Neural progenitor cell (in vitro differentiated cells): ENCODE measurements at regions not wholly inside any gene's neighbourhood (a gene's known extent, or its start where the extent isn't known, plus 50 kb on each side); places are given as distances from the start of the nearest gene placed in this dataset.

Source experiments
- DNase-seq: peaks from one replicate; pipeline ENCODE4 v3.0.0-alpha.2; 2016; ENCODE audit warnings: low spot score
- H2AFZ ChIP-seq: fragments of 200-600 bp; sonication (generic); replicated peaks from 2 replicates; pipeline ENCODE4 v1.6.1; 2016; ENCODE audit warnings: antibody characterized with exemption
- H3F3A ChIP-seq: fragments of 200-600 bp; sonication (generic); 2 replicates; pipeline ENCODE4 v1.6.1; 2016; ENCODE audit warnings: antibody characterized with exemption, low read depth
- H3K27ac ChIP-seq: fragments of 200-600 bp; sonication (generic); 2 replicates; pipeline ENCODE4 v1.5.1; 2016; ENCODE audit warnings: mild to moderate bottlenecking
- H3K27me3 ChIP-seq: fragments of 200-600 bp; sonication (generic); 2 replicates; pipeline ENCODE4 v1.6.1; 2016; ENCODE audit warnings: mild to moderate bottlenecking, moderate library complexity
- H3K36me3 ChIP-seq: fragments of 200-600 bp; sonication (generic); 2 replicates; pipeline ENCODE4 v1.5.1; 2016
- H3K4me1 ChIP-seq: fragments of 200-600 bp; sonication (generic); 2 replicates; pipeline ENCODE4 v1.6.1; 2016; ENCODE audit warnings: mixed run types
- H3K4me2 ChIP-seq: fragments of 200-600 bp; sonication (generic); 2 replicates; pipeline ENCODE4 v1.6.1; 2016
- H3K4me3 ChIP-seq: fragments of 200-600 bp; sonication (generic); 2 replicates; pipeline ENCODE4 v1.5.1; 2016
- H3K79me2 ChIP-seq: fragments of 200-600 bp; sonication (generic); 2 replicates; pipeline ENCODE4 v1.6.1; 2016; ENCODE audit warnings: low read depth
- H3K9ac ChIP-seq: fragments of 200-600 bp; sonication (generic); 2 replicates; pipeline ENCODE4 v1.6.1; 2016
- H3K9me3 ChIP-seq: fragments of 200-600 bp; sonication (generic); 2 replicates; pipeline ENCODE4 v1.5.1; 2016; ENCODE audit warnings: low read depth
- H4K20me1 ChIP-seq: fragments of 200-600 bp; sonication (generic); 2 replicates; pipeline ENCODE4 v1.6.1; 2016; ENCODE audit warnings: low read depth
- H3K27ac Mint-ChIP-seq: 3 replicates; pipeline ENCODE4 v1.8.0; 2021; ENCODE audit warnings: mixed read lengths
- H3K27me3 Mint-ChIP-seq: 2 replicates; pipeline ENCODE4 v1.8.0; 2022; ENCODE audit warnings: low read depth, mild to moderate bottlenecking, inconsistent platforms, moderate library complexity, mixed read lengths; ENCODE audit not compliant: insufficient read depth
- H3K36me3 Mint-ChIP-seq: 3 replicates; pipeline ENCODE4 v1.8.0; 2021; ENCODE audit warnings: mixed read lengths
- H3K4me1 Mint-ChIP-seq: 3 replicates; pipeline ENCODE4 v1.8.0; 2021; ENCODE audit warnings: mixed read lengths
- H3K4me3 Mint-ChIP-seq: 3 replicates; pipeline ENCODE4 v1.8.0; 2021; ENCODE audit warnings: mild to moderate bottlenecking, moderate library complexity, mixed read lengths
- H3K9me3 Mint-ChIP-seq: 3 replicates; pipeline ENCODE4 v1.8.0; 2020; ENCODE audit warnings: mixed read lengths
- CTCF ChIP-seq: fragments of 200-600 bp; sonication (generic); IDR thresholded peaks from 2 replicates; pipeline ENCODE4 v1.5.1; 2017; ENCODE audit warnings: antibody characterized with exemption, mild to moderate bottlenecking
- EZH2 ChIP-seq: fragments of 200-600 bp; sonication (generic); IDR thresholded peaks from 2 replicates; pipeline ENCODE4 v1.6.1; 2017; ENCODE audit warnings: antibody characterized with exemption, mild to moderate bottlenecking, moderate library complexity
- EZH2phosphoT487 ChIP-seq: fragments of 200-600 bp; sonication (generic); IDR thresholded peaks from 2 replicates; pipeline ENCODE4 v1.6.1; 2017; ENCODE audit warnings: antibody characterized with exemption

DNA sequence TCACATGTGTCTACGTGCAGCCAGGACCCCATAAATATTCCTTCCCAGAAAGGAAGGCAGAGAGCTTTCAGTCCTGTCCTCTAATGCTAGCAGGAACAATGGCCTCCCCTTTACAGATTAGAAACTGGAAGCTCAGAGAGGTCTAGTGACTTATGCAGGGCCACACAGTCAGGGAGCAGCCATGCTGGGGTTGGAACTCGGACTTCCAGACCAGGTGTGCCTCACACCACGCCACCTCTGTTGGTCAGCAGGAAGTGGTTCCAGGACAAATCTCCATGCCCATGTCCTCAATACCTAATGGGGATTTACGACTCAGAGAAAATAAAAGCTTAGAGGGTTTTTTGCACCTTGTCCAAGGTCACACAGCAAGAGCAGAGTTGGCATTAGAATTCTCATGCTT, 378.9 kb downstream of the RPS24 start:
- H3K36me3 ChIP-seq = no peaks in the 10 kb centered on the region
- no peak overlapping the region for H3K4me2 ChIP-seq

GRCh38 chr10:78413076-78414055, 379.7 kb downstream of the RPS24 start:
- H3K36me3 Mint-ChIP-seq = no peaks in the 10 kb centered on the region
- Histone ChIP-seq H2AFZ (no peak overlapping the region), H4K20me1 (no peaks in the 10 kb centered on the region), H3K4me3 (no peak overlapping the region), H3K27me3 (no peaks in the 10 kb centered on the region), H3K4me2 (no peak overlapping the region), H3F3A (no peaks in the 10 kb centered on the region), H3K36me3 (no peaks in the 10 kb centered on the region), H3K9me3 (no peaks in the 10 kb centered on the region), H3K9ac (no peak overlapping the region), H3K4me1 (no peaks in the 10 kb centered on the region), H3K79me2 (no peaks in the 10 kb centered on the region), H3K27ac (no peak overlapping the region)
- peaks cover 2% of the 10 kb centered on the region for H3K9me3 Mint-ChIP-seq
- TF ChIP-seq EZH2phosphoT487 (no peak), EZH2 (no peak), CTCF (no peak)
- no peak for DNase-seq
- H3K4me3 Mint-ChIP-seq = no peak overlapping the region
- peaks cover 30% of the 10 kb centered on the region for H3K4me1 Mint-ChIP-seq
- H3K27me3 Mint-ChIP-seq = peaks cover 8% of the 10 kb centered on the region
- H3K27ac Mint-ChIP-seq = peak overlapping the region; percentile 12

More for the DNA sequence above, 378.9 kb downstream of the RPS24 start:
- H3K79me2 ChIP-seq = no peaks in the 10 kb centered on the region
- no peak overlapping the region for H3K4me3 Mint-ChIP-seq
- H3K9ac ChIP-seq = no peak overlapping the region
- H3K27ac Mint-ChIP-seq = peak overlapping the region; percentile 59
- no peak for DNase-seq
- H3K4me1 ChIP-seq = peaks cover 4% of the 10 kb centered on the region
- H3K4me3 ChIP-seq = no peak overlapping the region
- no peaks in the 10 kb centered on the region for H3K27me3 ChIP-seq
- H3K4me1 Mint-ChIP-seq = peaks cover 37% of the 10 kb centered on the region
- H3K9me3 Mint-ChIP-seq = peaks cover 2% of the 10 kb centered on the region
- no peaks in the 10 kb centered on the region for H3K9me3 ChIP-seq
- no peaks in the 10 kb centered on the region for H4K20me1 ChIP-seq
- no peak for TF ChIP-seq EZH2
- TF ChIP-seq EZH2phosphoT487 = no peak
- no peak for TF ChIP-seq CTCF
- H3K27ac ChIP-seq = no peak overlapping the region
- H3F3A ChIP-seq = peaks cover 2% of the 10 kb centered on the region
- no peak overlapping the region for H2AFZ ChIP-seq
- peaks cover 11% of the 10 kb centered on the region for H3K27me3 Mint-ChIP-seq
- no peaks in the 10 kb centered on the region for H3K36me3 Mint-ChIP-seq

DNA sequence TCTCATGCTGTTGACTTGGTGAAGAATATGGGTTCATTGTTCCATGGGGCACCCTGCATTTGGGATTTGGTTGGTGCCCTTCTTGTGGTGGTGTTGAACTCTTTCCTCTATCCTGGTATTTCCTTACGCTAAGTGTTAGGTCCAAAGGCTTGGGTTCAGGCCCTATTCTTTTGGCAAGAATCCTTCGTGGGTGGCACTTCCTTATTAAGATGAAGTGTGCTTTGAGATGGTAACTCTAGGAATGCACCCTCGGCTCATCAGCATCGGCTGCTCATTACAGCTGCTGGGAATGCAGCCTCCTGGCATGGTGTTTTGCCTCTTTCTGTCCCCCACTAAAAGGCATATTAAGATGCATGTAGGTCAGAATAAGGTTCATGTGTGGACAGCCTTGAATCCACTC, 380.7 kb downstream of the RPS24 start:
- Histone ChIP-seq H3K4me1 (no peaks in the 10 kb centered on the region), H4K20me1 (no peaks in the 10 kb centered on the region), H3F3A (no peaks in the 10 kb centered on the region), H3K9me3 (no peaks in the 10 kb centered on the region), H3K4me3 (no peak overlapping the region), H3K27ac (no peak overlapping the region), H2AFZ (no peak overlapping the region), H3K36me3 (no peaks in the 10 kb centered on the region), H3K4me2 (no peak overlapping the region), H3K9ac (no peak overlapping the region), H3K27me3 (no peaks in the 10 kb centered on the region), H3K79me2 (no peaks in the 10 kb centered on the region)
- DNase-seq = no peak
- no peaks in the 10 kb centered on the region for H3K36me3 Mint-ChIP-seq
- TF ChIP-seq EZH2 = no peak
- no peak for TF ChIP-seq CTCF
- no peak for TF ChIP-seq EZH2phosphoT487
- H3K27me3 Mint-ChIP-seq = peaks cover 8% of the 10 kb centered on the region
- peaks cover 24% of the 10 kb centered on the region for H3K4me1 Mint-ChIP-seq
- H3K9me3 Mint-ChIP-seq = peaks cover 2% of the 10 kb centered on the region
- H3K4me3 Mint-ChIP-seq = no peak overlapping the region
- H3K27ac Mint-ChIP-seq = peak overlapping the region; percentile 61
